Common myeloid progenitor, CD34-positive (primary cell): ENCODE measurements at regions not wholly inside any gene's neighbourhood (a gene's known extent, or its start where the extent isn't known, plus 50 kb on each side); places are given as distances from the start of the nearest gene placed in this dataset.

ENCODE experiments used
- CTCF ChIA-PET: fragments of 350-600 bp; sonication (Branson Sonifier 250); formaldehyde crosslinking; loops from one replicate; lab custom pipeline; 2021; ENCODE audit warnings: antibody characterized with exemption; lab: Charles Lee
- POLR2A ChIA-PET: fragments of 350-600 bp; sonication (Branson Sonifier 250); formaldehyde crosslinking; loops from one replicate; lab custom pipeline; 2021; ENCODE audit warnings: antibody characterized with exemption; lab: Charles Lee
- DNase-seq, 3 donors: peaks; one replicate each; pipeline versions ENCODE4 v3.0.0 to v3.0.0-alpha.2; 2013
- H3K27ac ChIP-seq, 2 experiments: 1 replicate in 1 of 2; 2 replicates in 1 of 2; pipeline ENCODE4 v1.7.0; 2013; ENCODE audit warnings: inconsistent platforms in 2 of 2, low read length in 2 of 2, mild to moderate bottlenecking in 2 of 2, low read depth in 1 of 2, moderate library complexity in 1 of 2; ENCODE audit not compliant: severe bottlenecking in 2 of 2, insufficient read depth in 1 of 2, poor library complexity in 1 of 2
- H3K27me3 ChIP-seq, 5 experiments: replicated peaks in 2 of 5; 1 replicate in 3 of 5; 2 replicates in 2 of 5; pipeline versions ENCODE4 v1.6.1 to v1.7.0; 2013; ENCODE audit warnings: low read length in 4 of 5, mild to moderate bottlenecking in 2 of 5, moderate library complexity in 2 of 5, inconsistent platforms in 1 of 5; ENCODE audit not compliant: insufficient read depth in 5 of 5, control insufficient read depth in 4 of 5
- H3K36me3 ChIP-seq, 4 experiments: 1 replicate in 2 of 4; 2 replicates in 2 of 4; pipeline versions ENCODE4 v1.6.1 to v1.7.0; 2013; ENCODE audit warnings: low read length in 3 of 4, control low read depth in 1 of 4, mild to moderate bottlenecking in 1 of 4; ENCODE audit not compliant: control insufficient read depth in 4 of 4, insufficient read depth in 4 of 4
- H3K4me1 ChIP-seq, 4 experiments: 1 replicate in 3 of 4; 2 replicates in 1 of 4; pipeline versions ENCODE4 v1.6.1 to v1.7.1; 2013; ENCODE audit warnings: low read length in 3 of 4, mild to moderate bottlenecking in 3 of 4, control low read depth in 1 of 4, inconsistent platforms in 1 of 4, moderate library complexity in 1 of 4; ENCODE audit not compliant: control insufficient read depth in 4 of 4, insufficient read depth in 4 of 4; ENCODE audit errors: control extremely low read depth in 1 of 4
- H3K4me3 ChIP-seq, 7 experiments: 1 replicate in 4 of 7; 2 replicates in 3 of 7; pipeline versions ENCODE4 v1.5.1 to v1.7.0; 2013; ENCODE audit warnings: mild to moderate bottlenecking in 7 of 7, low read length in 6 of 7, moderate library complexity in 6 of 7, inconsistent platforms in 2 of 7, low read depth in 2 of 7, control low read depth in 1 of 7; ENCODE audit not compliant: insufficient read depth in 4 of 7, control insufficient read depth in 1 of 7; ENCODE audit errors: extremely low read depth in 1 of 7
- H3K9me3 ChIP-seq, 5 experiments: 1 replicate in 4 of 5; 2 replicates in 1 of 5; pipeline versions ENCODE4 v1.6.1 to v1.7.1; 2013; ENCODE audit warnings: low read length in 4 of 5, mild to moderate bottlenecking in 2 of 5, inconsistent platforms in 1 of 5, low read depth in 1 of 5, moderate library complexity in 1 of 5; ENCODE audit not compliant: control insufficient read depth in 4 of 5, insufficient read depth in 2 of 5; ENCODE audit errors: control extremely low read depth in 1 of 5
- WGBS: methylation state at CpG from one replicate; pipeline ENCODE4 v1.1.5; 2013; ENCODE audit not compliant: insufficient coverage; 5-methylcytosine and 5-hydroxymethylcytosine counted together

DNA sequence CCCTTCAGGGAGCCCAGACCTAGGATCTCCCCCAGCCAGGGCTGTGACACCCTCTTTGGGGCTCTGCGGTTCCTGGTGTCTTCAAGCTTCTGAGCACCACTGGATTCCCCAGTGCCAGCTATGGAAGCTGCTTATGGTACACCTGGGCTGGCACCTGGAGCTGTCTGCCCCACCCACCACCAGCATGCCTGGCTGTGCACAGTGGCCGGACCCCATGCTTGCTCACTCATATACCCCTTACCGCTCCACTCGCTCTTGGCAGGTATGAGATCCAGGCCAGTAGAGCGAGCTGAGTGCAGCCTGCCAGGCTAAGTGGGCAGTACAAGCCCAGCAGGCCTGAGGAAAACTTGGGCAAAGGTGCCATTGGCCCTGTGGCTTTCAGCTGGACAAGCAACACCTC, 114.0 kb downstream of the DACT1 start:
- H3K4me3 ChIP-seq = peak overlapping the region in 1 of 7 experiments; percentile 25
- CTCF ChIA-PET = interaction anchor here (1.4 kb wide), 1 partner anchor 113 kb away, joined by 3 read pairs; no protein-coding TSS in a partner anchor
- peaks cover 0 to 10% (median 0%) of the 10 kb centered on the region in 5 experiments for H3K9me3 ChIP-seq
- no peaks in the 10 kb centered on the region for H3K36me3 ChIP-seq
- no peak for DNase-seq
- 94% methylated on average over 3 of the region's 5 CpGs for WGBS
- H3K4me1 ChIP-seq = peaks cover 24 to 54% (median 33%) of the 10 kb centered on the region in 4 experiments
- H3K27me3 ChIP-seq = no peaks in the 10 kb centered on the region
- POLR2A ChIA-PET = no interaction called here
- no peak overlapping the region for H3K27ac ChIP-seq

- CTCF ChIA-PET = interaction anchor here (0.9 to 1.4 kb wide), 2 partner anchors 10 to 113 kb away, joined by 3 read pairs; no protein-coding TSS in a partner anchor
- no peak overlapping the region for H3K4me3 ChIP-seq
- H3K9me3 ChIP-seq = peaks cover 0 to 10% (median 0%) of the 10 kb centered on the region in 5 experiments
- H3K36me3 ChIP-seq = no peaks in the 10 kb centered on the region
- no peaks in the 10 kb centered on the region for H3K27me3 ChIP-seq
- WGBS = 93% methylated on average over 3 of the region's 4 CpGs
- no peak for DNase-seq
- peak overlapping the region; percentile 47 to 62 for H3K27ac ChIP-seq
- POLR2A ChIA-PET = no interaction called here
- H3K4me1 ChIP-seq = peaks cover 24 to 50% (median 33%) of the 10 kb centered on the region in 4 experiments
Measured at GRCh38 chr14:58752289-58752688, 114.5 kb downstream of the DACT1 start.

DNA sequence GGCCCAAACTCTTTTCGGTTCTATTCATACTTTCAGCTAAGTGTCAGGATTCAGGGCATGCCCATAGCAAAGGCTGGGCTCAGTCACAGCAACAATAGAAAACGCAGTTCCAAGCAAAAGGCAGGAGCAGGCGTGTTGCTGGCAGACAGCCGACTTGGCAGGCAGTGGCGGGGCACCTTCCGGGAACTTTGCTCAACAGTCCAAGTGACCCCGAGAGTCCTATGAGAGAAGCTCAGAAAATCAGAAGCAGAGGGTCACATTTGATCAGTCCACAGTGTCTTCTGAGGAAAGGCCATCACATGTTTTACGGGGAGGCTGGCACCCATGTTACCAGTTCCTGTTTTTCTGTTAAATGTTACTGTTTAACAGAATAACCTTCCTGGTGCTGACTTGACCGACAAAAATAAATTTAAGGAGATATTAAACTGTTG, 115.0 kb downstream of the DACT1 start:
- peaks cover 21 to 45% (median 33%) of the 10 kb centered on the region in 4 experiments for H3K4me1 ChIP-seq
- no peaks in the 10 kb centered on the region for H3K36me3 ChIP-seq
- peak; percentile 33 to 74 (median 63) for DNase-seq
- H3K27ac ChIP-seq = peak overlapping the region; percentile 47 to 62
- H3K9me3 ChIP-seq = peaks cover 0 to 10% (median 0%) of the 10 kb centered on the region in 5 experiments
- H3K27me3 ChIP-seq = no peaks in the 10 kb centered on the region
- ChIA-PET CTCF (interaction anchor here (0.9 to 1.4 kb wide), 2 partner anchors 10 to 114 kb away, joined by 3 read pairs; no protein-coding TSS in a partner anchor), POLR2A (no interaction called here)
- under 1% methylated on average over 9 of the region's 9 CpGs for WGBS
- H3K4me3 ChIP-seq = peak overlapping the region in 3 of 7 experiments; percentile 3 to 54 (median 6)

DNA sequence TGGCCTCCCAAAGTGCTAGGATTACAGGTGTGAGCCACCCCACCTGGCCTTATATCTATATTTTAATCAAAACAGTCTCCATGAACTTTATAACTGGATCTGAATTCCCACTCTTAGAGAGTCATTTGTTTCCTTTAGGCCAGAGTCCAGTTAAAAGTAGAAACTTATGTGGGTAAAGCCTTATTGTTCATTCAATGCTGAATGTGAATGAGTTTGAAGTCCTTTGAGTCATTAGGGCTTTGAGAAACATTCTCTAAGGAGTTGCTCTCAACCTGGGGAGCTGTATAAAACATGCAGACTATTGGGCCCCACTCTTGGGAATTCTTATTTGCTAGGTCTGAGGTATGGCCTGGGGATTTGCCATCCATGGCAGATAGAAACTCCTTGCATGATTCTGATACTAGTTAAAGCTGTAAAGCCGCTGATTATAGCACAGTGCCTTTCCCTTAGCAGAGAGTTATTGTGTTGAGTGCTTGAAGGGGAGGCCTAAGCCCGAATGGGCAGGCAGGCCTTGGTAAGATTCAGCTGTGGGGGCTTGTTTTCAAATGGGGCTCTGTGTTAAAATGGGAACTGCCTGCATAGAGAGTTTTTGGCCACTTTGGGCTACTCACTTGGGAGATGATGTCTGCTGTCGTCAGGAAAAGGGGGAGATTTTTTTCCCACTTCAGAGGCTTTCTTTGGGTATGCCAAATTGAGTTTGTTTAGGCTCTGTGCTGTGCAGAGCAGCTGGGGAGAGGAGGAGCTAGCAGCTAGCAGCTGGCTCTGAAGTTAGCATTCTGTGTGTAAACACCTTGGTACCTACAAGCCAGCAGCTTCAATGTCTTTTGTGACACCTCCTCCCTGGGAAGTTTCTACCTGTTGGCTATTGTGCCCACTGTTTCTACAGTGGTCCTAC, 117.5 kb downstream of the DACT1 start:
- ChIA-PET CTCF (no interaction called here), POLR2A (no interaction called here)
- H3K27ac ChIP-seq = no peak overlapping the region
- peaks cover 6 to 22% (median 16%) of the 10 kb centered on the region in 4 experiments for H3K4me1 ChIP-seq
- H3K27me3 ChIP-seq = no peaks in the 10 kb centered on the region
- DNase-seq = no peak
- H3K9me3 ChIP-seq = peaks cover 0 to 10% (median 0%) of the 10 kb centered on the region in 5 experiments
- H3K4me3 ChIP-seq = no peak overlapping the region
- no peaks in the 10 kb centered on the region for H3K36me3 ChIP-seq
- 90% methylated on average over 2 of the region's 3 CpGs for WGBS

DNA sequence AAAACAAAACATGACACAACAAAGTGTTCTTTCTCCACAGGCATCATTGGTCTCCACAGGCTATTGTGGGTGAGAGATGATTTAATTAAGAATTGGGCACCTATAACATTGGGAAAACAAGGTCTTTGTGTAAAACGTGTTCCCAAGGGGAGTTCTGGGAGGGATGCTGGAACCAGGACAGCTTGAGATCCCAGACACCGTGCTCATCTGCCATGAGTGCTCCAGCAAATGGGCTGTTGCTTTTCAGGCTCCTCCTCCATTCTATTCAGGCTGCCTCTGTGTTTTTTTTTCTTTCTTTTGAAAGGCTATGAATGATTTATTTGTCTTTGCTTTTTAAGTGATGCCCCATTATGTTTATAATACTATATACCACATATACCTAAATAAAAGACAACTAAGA, 122.4 kb downstream of the DACT1 start:
- H3K27ac ChIP-seq = no peak overlapping the region
- ChIA-PET CTCF (no interaction called here), POLR2A (no interaction called here)
- DNase-seq = no peak
- H3K4me3 ChIP-seq = no peak overlapping the region
- H3K9me3 ChIP-seq = no peaks in the 10 kb centered on the region
- 100% methylated on average over 1 of the region's 2 CpGs for WGBS
- no peaks in the 10 kb centered on the region for H3K36me3 ChIP-seq
- no peaks in the 10 kb centered on the region for H3K27me3 ChIP-seq
- no peaks in the 10 kb centered on the region for H3K4me1 ChIP-seq

DNA sequence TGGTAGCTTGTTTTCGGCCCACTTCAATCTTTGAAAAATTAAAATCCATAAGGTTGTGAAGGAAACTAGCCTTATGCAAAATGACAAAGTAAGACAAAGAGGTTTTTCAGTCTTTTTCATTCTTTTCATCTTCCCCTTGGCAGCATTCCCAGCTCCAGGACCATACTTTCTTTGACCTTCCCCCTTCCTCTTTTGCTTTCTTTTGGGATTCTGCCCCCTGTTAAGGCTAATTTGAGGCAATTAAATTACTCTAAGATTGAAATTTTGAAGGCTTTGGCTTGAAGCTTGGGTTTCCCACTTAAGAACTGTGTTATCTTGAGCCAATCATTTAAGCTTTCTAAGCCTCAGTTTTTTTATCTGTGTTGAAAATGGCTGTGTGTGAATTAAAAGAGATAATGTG, 124.9 kb downstream of the DACT1 start:
- Histone ChIP-seq H3K36me3 (no peaks in the 10 kb centered on the region), H3K4me1 (no peaks in the 10 kb centered on the region), H3K27me3 (no peaks in the 10 kb centered on the region), H3K27ac (no peak overlapping the region), H3K9me3 (no peaks in the 10 kb centered on the region), H3K4me3 (no peak overlapping the region)
- ChIA-PET CTCF (interaction anchor here (1.0 kb wide), 1 partner anchor 10 kb away, joined by 3 read pairs; no protein-coding TSS in a partner anchor), POLR2A (no interaction called here)
- WGBS = no CpG with 5 or more reads among the region's 1 CpG
- DNase-seq = no peak

- DNase-seq = no peak
- no peaks in the 10 kb centered on the region for H3K9me3 ChIP-seq
- no peak overlapping the region for H3K4me3 ChIP-seq
- H3K4me1 ChIP-seq = no peaks in the 10 kb centered on the region
- H3K27me3 ChIP-seq = no peaks in the 10 kb centered on the region
- H3K36me3 ChIP-seq = no peaks in the 10 kb centered on the region
- POLR2A ChIA-PET = no interaction called here
- CTCF ChIA-PET = no interaction called here
- no peak overlapping the region for H3K27ac ChIP-seq
- WGBS = 98% methylated on average over 4 of the region's 4 CpGs
Measured at GRCh38 chr14:58763210-58763609, 125.4 kb downstream of the DACT1 start.
